ENCODE measurements at regions not wholly inside any gene's neighbourhood (a gene's known extent, or its start where the extent isn't known, plus 50 kb on each side); places are given as distances from the start of the nearest gene placed in this dataset.

DNA sequence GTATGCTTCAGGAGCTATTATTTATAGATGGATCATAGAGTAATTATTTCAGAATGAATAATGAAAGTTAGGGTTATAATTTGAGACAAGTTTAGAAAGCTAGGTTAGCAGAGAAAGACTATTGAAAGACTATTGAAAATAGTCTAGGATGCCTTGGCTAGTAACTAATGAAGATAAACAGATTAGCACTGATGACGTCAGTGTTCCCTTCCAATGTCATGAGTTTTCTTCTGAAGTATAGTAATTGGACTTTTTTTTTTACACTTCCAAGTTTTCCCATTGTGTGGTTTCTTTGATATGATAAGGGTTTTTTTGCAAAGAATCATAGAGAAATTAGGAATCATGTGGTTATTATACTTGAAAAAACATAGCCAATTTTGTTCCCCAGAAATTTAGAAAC, 1041.5 kb upstream of the CRIM1 start:
- TF ChIP-seq ZNF16 (tag by site-specific recombination; IDR thresholded peaks at IDR 0.05; ENCODE audit: low read depth) (no peak), ZBTB8A (tag by site-specific recombination; IDR thresholded peaks at IDR 0.05) (no peak), KLF8 (tag by site-specific recombination; IDR thresholded peaks at IDR 0.05) (no peak), ZNF416 (tag by site-specific recombination; IDR thresholded peaks at IDR 0.05) (no peak), ZIC2 (tag by site-specific recombination; IDR thresholded peaks at IDR 0.05) (no peak), ZNF510 (tag by site-specific recombination; IDR thresholded peaks at IDR 0.05; ENCODE audit: insufficient replicate concordance) (no peak), ZNF830 (tag by site-specific recombination; IDR thresholded peaks at IDR 0.05; ENCODE audit: low read depth) (no peak), SP2 (tag by site-specific recombination; IDR thresholded peaks at IDR 0.05) (no peak), ZNF530 (tag by site-specific recombination; IDR thresholded peaks at IDR 0.05; ENCODE audit: low read depth) (no peak)
- TF ChIP-seq, protein P1, sequence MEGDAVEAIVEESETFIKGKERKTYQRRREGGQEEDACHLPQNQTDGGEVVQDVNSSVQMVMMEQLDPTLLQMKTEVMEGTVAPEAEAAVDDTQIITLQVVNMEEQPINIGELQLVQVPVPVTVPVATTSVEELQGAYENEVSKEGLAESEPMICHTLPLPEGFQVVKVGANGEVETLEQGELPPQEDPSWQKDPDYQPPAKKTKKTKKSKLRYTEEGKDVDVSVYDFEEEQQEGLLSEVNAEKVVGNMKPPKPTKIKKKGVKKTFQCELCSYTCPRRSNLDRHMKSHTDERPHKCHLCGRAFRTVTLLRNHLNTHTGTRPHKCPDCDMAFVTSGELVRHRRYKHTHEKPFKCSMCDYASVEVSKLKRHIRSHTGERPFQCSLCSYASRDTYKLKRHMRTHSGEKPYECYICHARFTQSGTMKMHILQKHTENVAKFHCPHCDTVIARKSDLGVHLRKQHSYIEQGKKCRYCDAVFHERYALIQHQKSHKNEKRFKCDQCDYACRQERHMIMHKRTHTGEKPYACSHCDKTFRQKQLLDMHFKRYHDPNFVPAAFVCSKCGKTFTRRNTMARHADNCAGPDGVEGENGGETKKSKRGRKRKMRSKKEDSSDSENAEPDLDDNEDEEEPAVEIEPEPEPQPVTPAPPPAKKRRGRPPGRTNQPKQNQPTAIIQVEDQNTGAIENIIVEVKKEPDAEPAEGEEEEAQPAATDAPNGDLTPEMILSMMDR (tag by site-specific recombination; IDR thresholded peaks at IDR 0.05), result no peak
- TF ChIP-seq, protein P2, sequence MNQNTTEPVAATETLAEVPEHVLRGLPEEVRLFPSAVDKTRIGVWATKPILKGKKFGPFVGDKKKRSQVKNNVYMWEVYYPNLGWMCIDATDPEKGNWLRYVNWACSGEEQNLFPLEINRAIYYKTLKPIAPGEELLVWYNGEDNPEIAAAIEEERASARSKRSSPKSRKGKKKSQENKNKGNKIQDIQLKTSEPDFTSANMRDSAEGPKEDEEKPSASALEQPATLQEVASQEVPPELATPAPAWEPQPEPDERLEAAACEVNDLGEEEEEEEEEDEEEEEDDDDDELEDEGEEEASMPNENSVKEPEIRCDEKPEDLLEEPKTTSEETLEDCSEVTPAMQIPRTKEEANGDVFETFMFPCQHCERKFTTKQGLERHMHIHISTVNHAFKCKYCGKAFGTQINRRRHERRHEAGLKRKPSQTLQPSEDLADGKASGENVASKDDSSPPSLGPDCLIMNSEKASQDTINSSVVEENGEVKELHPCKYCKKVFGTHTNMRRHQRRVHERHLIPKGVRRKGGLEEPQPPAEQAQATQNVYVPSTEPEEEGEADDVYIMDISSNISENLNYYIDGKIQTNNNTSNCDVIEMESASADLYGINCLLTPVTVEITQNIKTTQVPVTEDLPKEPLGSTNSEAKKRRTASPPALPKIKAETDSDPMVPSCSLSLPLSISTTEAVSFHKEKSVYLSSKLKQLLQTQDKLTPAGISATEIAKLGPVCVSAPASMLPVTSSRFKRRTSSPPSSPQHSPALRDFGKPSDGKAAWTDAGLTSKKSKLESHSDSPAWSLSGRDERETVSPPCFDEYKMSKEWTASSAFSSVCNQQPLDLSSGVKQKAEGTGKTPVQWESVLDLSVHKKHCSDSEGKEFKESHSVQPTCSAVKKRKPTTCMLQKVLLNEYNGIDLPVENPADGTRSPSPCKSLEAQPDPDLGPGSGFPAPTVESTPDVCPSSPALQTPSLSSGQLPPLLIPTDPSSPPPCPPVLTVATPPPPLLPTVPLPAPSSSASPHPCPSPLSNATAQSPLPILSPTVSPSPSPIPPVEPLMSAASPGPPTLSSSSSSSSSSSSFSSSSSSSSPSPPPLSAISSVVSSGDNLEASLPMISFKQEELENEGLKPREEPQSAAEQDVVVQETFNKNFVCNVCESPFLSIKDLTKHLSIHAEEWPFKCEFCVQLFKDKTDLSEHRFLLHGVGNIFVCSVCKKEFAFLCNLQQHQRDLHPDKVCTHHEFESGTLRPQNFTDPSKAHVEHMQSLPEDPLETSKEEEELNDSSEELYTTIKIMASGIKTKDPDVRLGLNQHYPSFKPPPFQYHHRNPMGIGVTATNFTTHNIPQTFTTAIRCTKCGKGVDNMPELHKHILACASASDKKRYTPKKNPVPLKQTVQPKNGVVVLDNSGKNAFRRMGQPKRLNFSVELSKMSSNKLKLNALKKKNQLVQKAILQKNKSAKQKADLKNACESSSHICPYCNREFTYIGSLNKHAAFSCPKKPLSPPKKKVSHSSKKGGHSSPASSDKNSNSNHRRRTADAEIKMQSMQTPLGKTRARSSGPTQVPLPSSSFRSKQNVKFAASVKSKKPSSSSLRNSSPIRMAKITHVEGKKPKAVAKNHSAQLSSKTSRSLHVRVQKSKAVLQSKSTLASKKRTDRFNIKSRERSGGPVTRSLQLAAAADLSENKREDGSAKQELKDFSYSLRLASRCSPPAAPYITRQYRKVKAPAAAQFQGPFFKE (tag by site-specific recombination; IDR thresholded peaks at IDR 0.05; ENCODE audit: borderline replicate concordance), result no peak

All from HEK293 (cell line).